Ectodermal cell (in vitro differentiated cells): ENCODE measurements at regions not wholly inside any gene's neighbourhood (a gene's known extent, or its start where the extent isn't known, plus 50 kb on each side); places are given as distances from the start of the nearest gene placed in this dataset.

Experiments used
- H3K27ac ChIP-seq: 2 replicates; pipeline ENCODE4 v1.7.0; 2013; ENCODE audit warnings: mild to moderate bottlenecking, low read depth, low read length; ENCODE audit not compliant: insufficient read depth, poor library complexity, severe bottlenecking
- H3K27me3 ChIP-seq: 2 replicates; pipeline ENCODE4 v1.7.0; 2013; ENCODE audit warnings: mild to moderate bottlenecking, low read length; ENCODE audit not compliant: insufficient read depth, control insufficient read depth, poor library complexity, severe bottlenecking
- H3K36me3 ChIP-seq: one replicate; pipeline ENCODE4 v1.7.0; 2013; ENCODE audit warnings: low read length; ENCODE audit not compliant: control insufficient read depth, insufficient read depth
- H3K4me1 ChIP-seq: one replicate; pipeline ENCODE4 v1.7.0; 2013; ENCODE audit warnings: low read length; ENCODE audit not compliant: control insufficient read depth, insufficient read depth
- H3K4me3 ChIP-seq: 2 replicates; pipeline ENCODE4 v1.7.0; 2013; ENCODE audit warnings: low read depth, low read length, control low read depth; ENCODE audit not compliant: insufficient read depth
- H3K9me3 ChIP-seq: 2 replicates; pipeline ENCODE4 v1.7.0; 2013; ENCODE audit warnings: mild to moderate bottlenecking, low read length, moderate library complexity; ENCODE audit not compliant: control insufficient read depth
- WGBS, 2 experiments: methylation state at CpG; one replicate each; pipeline ENCODE4 v1.1.7; 2013; ENCODE audit warnings: missing lambda C conversion rate in 2 of 2; 5-methylcytosine and 5-hydroxymethylcytosine counted together

DNA sequence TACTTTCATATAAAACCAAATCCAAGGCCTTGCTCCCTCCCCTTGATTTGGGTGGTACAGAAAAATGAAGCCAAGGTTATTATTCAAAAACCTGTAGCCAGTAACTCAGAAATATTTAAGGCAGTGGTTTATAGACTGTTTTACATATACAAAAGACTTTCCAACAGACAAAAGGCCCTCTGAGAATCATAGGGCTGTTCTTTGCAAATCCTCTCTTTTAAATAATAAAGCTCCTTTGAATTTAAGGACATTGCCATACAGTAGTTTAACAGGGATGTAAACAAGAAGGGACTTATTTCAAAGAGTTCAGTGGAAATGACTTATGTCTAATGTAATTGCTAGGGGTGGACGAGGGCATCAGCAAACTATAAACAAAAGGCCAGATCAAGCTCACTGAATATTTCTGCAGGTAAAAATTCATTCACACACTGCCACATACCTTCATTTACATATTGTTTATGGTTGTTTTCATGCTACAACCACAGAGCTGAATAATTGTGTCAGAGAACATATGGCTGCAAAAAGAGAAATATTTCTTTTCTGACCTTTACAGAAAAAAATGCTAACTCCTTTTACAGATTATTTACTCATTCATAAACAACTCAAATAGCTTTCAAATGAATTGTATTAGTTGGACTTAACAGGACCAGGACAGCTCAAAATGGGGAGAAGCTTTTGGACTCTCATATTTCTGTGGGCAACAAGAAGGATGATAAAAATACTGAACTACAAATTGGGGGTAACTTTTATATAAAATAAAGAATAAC lies 665.6 kb downstream of the SLITRK1 start:
- Histone ChIP-seq H3K9me3 (no peaks in the 10 kb centered on the region), H3K27ac (no peak overlapping the region), H3K36me3 (no peaks in the 10 kb centered on the region), H3K27me3 (no peaks in the 10 kb centered on the region), H3K4me3 (no peak overlapping the region), H3K4me1 (no peaks in the 10 kb centered on the region)
- WGBS, 2 experiments = no CpG with 5 or more reads among the region's 1 CpG

GRCh38 chr13:83215627-83216026 lies 666.6 kb downstream of the SLITRK1 start:
- no peak overlapping the region for H3K4me3 ChIP-seq
- no peaks in the 10 kb centered on the region for H3K36me3 ChIP-seq
- H3K9me3 ChIP-seq = no peaks in the 10 kb centered on the region
- H3K4me1 ChIP-seq = no peaks in the 10 kb centered on the region
- WGBS, 2 experiments = 100% methylated on average over 1 of the region's 1 CpG; no CpG with 5 or more reads in 1 of the 2 experiments
- no peak overlapping the region for H3K27ac ChIP-seq
- no peaks in the 10 kb centered on the region for H3K27me3 ChIP-seq

- H3K27me3 ChIP-seq = no peaks in the 10 kb centered on the region
- H3K4me1 ChIP-seq = no peaks in the 10 kb centered on the region
- H3K4me3 ChIP-seq = no peak overlapping the region
- WGBS, 2 experiments = 95 to 100% methylated on average over 1 of the region's 1 CpG
- H3K27ac ChIP-seq = no peak overlapping the region
- H3K36me3 ChIP-seq = no peaks in the 10 kb centered on the region
- no peaks in the 10 kb centered on the region for H3K9me3 ChIP-seq
These were observed 667.8 kb downstream of the SLITRK1 start for GRCh38 chr13:83214452-83214851.

DNA sequence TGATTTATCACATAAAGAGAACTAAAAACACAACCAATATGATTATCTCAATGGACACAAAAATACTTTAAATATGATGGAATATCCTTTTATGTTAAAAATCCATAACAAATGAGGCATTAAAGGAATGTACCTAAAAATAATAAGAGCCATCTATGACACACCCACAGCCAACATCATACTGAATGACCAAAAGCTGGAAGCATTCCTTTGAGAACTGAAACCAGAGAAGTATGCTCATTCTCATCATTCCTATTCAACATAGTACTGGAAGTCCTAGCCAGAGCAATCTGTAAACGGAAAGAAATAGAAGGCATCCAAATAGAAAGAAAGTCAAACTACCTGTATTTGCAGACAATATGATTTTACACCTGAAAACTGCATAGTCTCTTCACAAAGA lies 671.0 kb downstream of the SLITRK1 start:
- H3K27me3 ChIP-seq = no peaks in the 10 kb centered on the region
- H3K36me3 ChIP-seq = no peaks in the 10 kb centered on the region
- no peaks in the 10 kb centered on the region for H3K4me1 ChIP-seq
- WGBS, 2 experiments = 90 to 93% methylated on average over 1 of the region's 1 CpG
- H3K9me3 ChIP-seq = no peaks in the 10 kb centered on the region
- no peak overlapping the region for H3K4me3 ChIP-seq
- no peak overlapping the region for H3K27ac ChIP-seq

- no peaks in the 10 kb centered on the region for H3K27me3 ChIP-seq
- H3K4me1 ChIP-seq = no peaks in the 10 kb centered on the region
- WGBS, 2 experiments = 69 to 84% methylated on average over 3 of the region's 3 CpGs
- no peak overlapping the region for H3K4me3 ChIP-seq
- no peak overlapping the region for H3K27ac ChIP-seq
- no peaks in the 10 kb centered on the region for H3K36me3 ChIP-seq
- no peaks in the 10 kb centered on the region for H3K9me3 ChIP-seq
These were observed 677.4 kb downstream of the SLITRK1 start for GRCh38 chr13:83204886-83205285.

GRCh38 chr13:83201506-83201905 lies 680.8 kb downstream of the SLITRK1 start:
- no peaks in the 10 kb centered on the region for H3K9me3 ChIP-seq
- H3K4me3 ChIP-seq = no peak overlapping the region
- H3K27me3 ChIP-seq = no peaks in the 10 kb centered on the region
- WGBS, 2 experiments = 92 to 100% methylated on average over 2 to 3 of the region's 3 CpGs
- no peaks in the 10 kb centered on the region for H3K4me1 ChIP-seq
- H3K27ac ChIP-seq = no peak overlapping the region
- no peaks in the 10 kb centered on the region for H3K36me3 ChIP-seq

DNA sequence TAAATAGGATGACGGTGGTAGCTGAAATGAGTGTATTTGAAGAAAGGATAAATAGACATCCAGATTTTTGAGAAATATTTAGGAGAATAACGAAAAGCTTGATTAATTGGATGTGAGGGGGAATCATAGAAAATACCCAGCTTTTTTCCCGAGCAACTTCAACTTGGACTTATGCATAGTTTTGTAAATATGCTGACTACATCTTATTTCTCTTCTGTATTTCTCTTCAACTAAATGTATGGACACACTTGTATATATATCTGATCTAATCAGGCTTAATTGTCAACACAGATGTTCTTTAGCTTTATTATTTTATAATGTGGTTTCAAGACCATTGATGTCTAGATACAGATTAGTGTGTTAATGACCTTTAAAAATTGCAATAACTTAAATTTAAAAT lies 685.0 kb downstream of the SLITRK1 start:
- H3K27me3 ChIP-seq = no peaks in the 10 kb centered on the region
- H3K36me3 ChIP-seq = no peaks in the 10 kb centered on the region
- no peak overlapping the region for H3K27ac ChIP-seq
- WGBS, 2 experiments = 86 to 93% methylated on average over 2 to 3 of the region's 3 CpGs
- no peaks in the 10 kb centered on the region for H3K4me1 ChIP-seq
- H3K9me3 ChIP-seq = no peaks in the 10 kb centered on the region
- H3K4me3 ChIP-seq = no peak overlapping the region

DNA sequence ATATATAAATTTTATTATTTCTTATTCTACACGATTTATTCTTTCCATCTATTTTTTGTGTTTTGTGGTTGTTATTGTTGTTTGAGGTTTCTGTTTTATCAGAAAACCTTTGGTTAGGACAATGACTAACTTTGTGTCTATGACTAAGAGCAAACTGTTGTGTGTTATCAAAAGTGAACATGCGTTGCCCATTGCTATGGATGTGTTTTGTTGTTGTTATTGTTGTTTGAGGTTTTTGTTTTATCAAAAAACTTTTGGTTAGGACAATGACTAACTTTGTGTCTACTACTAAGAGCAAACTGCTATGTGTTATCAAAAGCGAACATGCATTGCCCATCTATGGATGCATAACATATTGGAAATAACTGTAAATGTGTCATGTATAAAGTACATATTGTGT lies 692.3 kb downstream of the SLITRK1 start:
- H3K27me3 ChIP-seq = no peaks in the 10 kb centered on the region
- no peaks in the 10 kb centered on the region for H3K36me3 ChIP-seq
- no peak overlapping the region for H3K4me3 ChIP-seq
- H3K9me3 ChIP-seq = no peaks in the 10 kb centered on the region
- 69 to 72% methylated on average over 2 of the region's 3 CpGs for WGBS, 2 experiments
- H3K27ac ChIP-seq = no peak overlapping the region
- no peaks in the 10 kb centered on the region for H3K4me1 ChIP-seq

- Histone ChIP-seq H3K36me3 (no peaks in the 10 kb centered on the region), H3K4me1 (no peaks in the 10 kb centered on the region), H3K27ac (no peak overlapping the region), H3K9me3 (no peaks in the 10 kb centered on the region), H3K27me3 (no peaks in the 10 kb centered on the region), H3K4me3 (no peak overlapping the region)
- WGBS, 2 experiments = 93% methylated on average over 1 of the region's 2 CpGs; no CpG with 5 or more reads in 1 of the 2 experiments
These were observed 697.5 kb downstream of the SLITRK1 start for GRCh38 chr13:83184819-83185218.

DNA sequence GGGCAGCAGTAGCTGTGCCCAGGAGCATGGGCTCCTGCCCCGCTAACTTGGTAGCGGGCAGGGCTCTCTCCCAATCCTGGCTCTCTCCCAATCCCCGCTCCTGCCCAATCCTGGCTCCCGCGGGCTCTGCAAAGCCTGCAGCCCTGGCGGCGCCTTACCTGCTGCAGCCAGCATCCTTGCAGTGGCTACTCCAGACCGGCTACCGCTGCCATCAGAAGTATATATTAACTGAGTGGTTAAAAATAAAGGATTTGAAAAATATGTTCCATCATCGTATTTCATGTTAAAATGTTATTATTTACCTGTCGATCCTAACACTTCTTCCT lies 698.2 kb downstream of the SLITRK1 start:
- WGBS, 2 experiments = 92 to 97% methylated on average over 9 to 11 of the region's 11 CpGs
- Histone ChIP-seq H3K27me3 (no peaks in the 10 kb centered on the region), H3K4me1 (no peaks in the 10 kb centered on the region), H3K4me3 (no peak overlapping the region), H3K36me3 (no peaks in the 10 kb centered on the region), H3K9me3 (no peaks in the 10 kb centered on the region), H3K27ac (no peak overlapping the region)
